HEK293T (cell line): ENCODE measurements at regions not wholly inside any gene's neighbourhood (a gene's known extent, or its start where the extent isn't known, plus 50 kb on each side); places are given as distances from the start of the nearest gene placed in this dataset.

Source experiments
- FOXK2 ChIP-seq: fragments of 450-650 bp; IDR thresholded peaks from 2 replicates; pipeline ENCODE4 v1.6.1; 2016; ENCODE audit warnings: mild to moderate bottlenecking
- FOXM1 ChIP-seq: fragments of 450-650 bp; IDR thresholded peaks from 2 replicates; pipeline ENCODE4 v1.6.1; 2017; ENCODE audit warnings: mild to moderate bottlenecking, borderline replicate concordance
- SP1 ChIP-seq: fragments of 450-650 bp; IDR thresholded peaks from 2 replicates; pipeline ENCODE4 v1.6.1; 2017
- TARDBP ChIP-seq: fragments of 450-650 bp; IDR thresholded peaks from 2 replicates; pipeline ENCODE4 v1.6.1; 2016

- TF ChIP-seq SP1 (no peak), TARDBP (no peak), FOXM1 (no peak), FOXK2 (no peak)
Measured at GRCh38 chr7:20534543-20534942, 80.9 kb upstream of the ABCB5 start.
